T-cell (primary cell): ENCODE measurements at regions not wholly inside any gene's neighbourhood (a gene's known extent, or its start where the extent isn't known, plus 50 kb on each side); places are given as distances from the start of the nearest gene placed in this dataset.

Experiments
- ATAC-seq, 4 experiments: fragments of 200-7000 bp in 3 of 4; fragments of 150-1000 bp in 1 of 4; cut with Tn5 transposase; replicated peaks in 1 of 4; 1 replicate in 3 of 4; 2 replicates in 1 of 4; pipeline ENCODE4 v1.10.0; 2021; ENCODE audit warnings: moderate library complexity in 3 of 4, mild to moderate bottlenecking in 2 of 4, moderate number of reproducible peaks in 1 of 4
- CTCF ChIA-PET, 2 donors: fragments of 300-600 bp; sonication (Branson Sonifier 250); formaldehyde crosslinking; loops; one replicate each; lab custom pipeline; 2022; ENCODE audit warnings: antibody characterized with exemption in 2 of 2; lab: Charles Lee
- POLR2A ChIA-PET, 2 donors: fragments of 300-600 bp; sonication (Branson Sonifier 250); formaldehyde crosslinking; loops; one replicate each; lab custom pipeline; 2022; ENCODE audit warnings: antibody characterized with exemption in 2 of 2; lab: Charles Lee
- DNase-seq, 35 experiments: peaks; one replicate each; pipeline versions ENCODE4 v3.0.0 to v3.0.0-alpha.2; 2013 to 2023
- H3K27ac ChIP-seq: one replicate; pipeline ENCODE4 v1.5.1; 2013; ENCODE audit warnings: low read length
- H3K27me3 ChIP-seq, 2 experiments: replicated peaks in 1 of 2; 1 replicate in 1 of 2; 2 replicates in 1 of 2; pipeline versions ENCODE4 v1.6.1 to v1.7.0; 2013; ENCODE audit warnings: low read length in 1 of 2, mixed read lengths in 1 of 2; ENCODE audit not compliant: control insufficient read depth in 2 of 2, insufficient read depth in 2 of 2; ENCODE audit errors: extremely low read depth in 1 of 2
- H3K36me3 ChIP-seq, 2 donors: 1 replicate in 1 of 2; 2 replicates in 1 of 2; pipeline versions ENCODE4 v1.6.1 to v1.7.0; 2013; ENCODE audit warnings: low read length in 1 of 2; ENCODE audit not compliant: control insufficient read depth in 2 of 2, insufficient read depth in 1 of 2; ENCODE audit errors: extremely low read depth in 1 of 2
- H3K4me1 ChIP-seq, 2 experiments: 1 replicate in 1 of 2; 2 replicates in 1 of 2; pipeline versions ENCODE4 v1.6.1 to v1.7.0; 2013; ENCODE audit warnings: low read length in 2 of 2, mixed read lengths in 1 of 2; ENCODE audit not compliant: insufficient read depth in 2 of 2, control insufficient read depth in 1 of 2; ENCODE audit errors: extremely low read depth in 1 of 2
- H3K4me3 ChIP-seq, 2 donors: 1 replicate in 1 of 2; 2 replicates in 1 of 2; pipeline versions ENCODE4 v1.5.1 to v1.7.0; 2013; ENCODE audit warnings: mild to moderate bottlenecking in 2 of 2, low read length in 1 of 2, moderate library complexity in 1 of 2; ENCODE audit not compliant: control insufficient read depth in 1 of 2; ENCODE audit errors: extremely low read depth in 1 of 2
- H3K9me3 ChIP-seq: 2 replicates; pipeline ENCODE4 v1.7.0; 2013
- H3K27ac Mint-ChIP-seq, 2 donors: one replicate each; pipeline ENCODE4 v1.8.0; 2020 to 2021; ENCODE audit warnings: mild to moderate bottlenecking in 2 of 2, mixed read lengths in 2 of 2
- H3K27me3 Mint-ChIP-seq, 2 donors: one replicate each; pipeline ENCODE4 v1.8.0; 2021 to 2022; ENCODE audit warnings: mixed read lengths in 2 of 2
- H3K36me3 Mint-ChIP-seq: one replicate; pipeline ENCODE4 v1.8.0; 2021; ENCODE audit warnings: mixed read lengths
- H3K4me1 Mint-ChIP-seq, 3 donors: one replicate each; pipeline ENCODE4 v1.8.0; 2020 to 2022; ENCODE audit warnings: mixed read lengths in 3 of 3, mild to moderate bottlenecking in 1 of 3
- H3K4me3 Mint-ChIP-seq, 3 donors: one replicate each; pipeline ENCODE4 v1.8.0; 2020 to 2022; ENCODE audit warnings: mild to moderate bottlenecking in 3 of 3, mixed read lengths in 3 of 3, moderate library complexity in 3 of 3
- H3K9me3 Mint-ChIP-seq, 3 donors: one replicate each; pipeline ENCODE4 v1.8.0; 2020 to 2022; ENCODE audit warnings: mixed read lengths in 3 of 3
- WGBS: methylation state at CpG from one replicate; pipeline ENCODE4 v1.1.5; 2013; ENCODE audit warnings: missing lambda C conversion rate; ENCODE audit not compliant: insufficient coverage; 5-methylcytosine and 5-hydroxymethylcytosine counted together

DNA sequence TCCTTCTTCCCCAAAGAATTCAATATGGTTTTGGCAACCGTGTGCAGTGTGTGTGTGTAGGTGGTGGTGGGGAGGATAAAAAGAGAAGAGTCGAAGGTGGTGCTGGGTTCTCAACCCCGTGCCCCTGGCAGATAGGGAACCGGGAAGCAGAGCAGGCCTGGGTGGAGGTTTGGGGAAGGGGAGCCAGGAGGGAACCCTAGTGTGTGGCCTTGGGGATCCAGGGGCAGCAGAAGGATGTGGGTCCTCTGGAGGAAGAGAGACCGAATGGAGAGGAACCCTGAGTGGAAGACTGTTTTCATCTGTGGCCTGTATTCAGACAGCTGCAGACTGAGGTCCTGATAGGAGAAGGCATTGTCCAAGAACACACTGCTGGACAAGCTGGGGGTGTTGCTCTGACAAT is 73.3 kb upstream of the B3GAT1 start:
- no peak for ATAC-seq
- no peak overlapping the region for H3K4me3 ChIP-seq
- POLR2A ChIA-PET, result no interaction called here
- Mint-ChIP-seq H3K27me3 (peaks cover 16 to 19% of the 10 kb centered on the region in 2 donors), H3K9me3 (no peaks in the 10 kb centered on the region), H3K4me3 (no peak overlapping the region), H3K4me1 (no peaks in the 10 kb centered on the region), H3K36me3 (no peaks in the 10 kb centered on the region), H3K27ac (no peak overlapping the region)
- H3K27me3 ChIP-seq, result peaks cover 0 to 16% of the 10 kb centered on the region in 2 experiments
- H3K27ac ChIP-seq, result no peak overlapping the region
- DNase-seq, result no peak
- H3K9me3 ChIP-seq, result no peaks in the 10 kb centered on the region
- no peaks in the 10 kb centered on the region for H3K4me1 ChIP-seq
- no peaks in the 10 kb centered on the region for H3K36me3 ChIP-seq
- 74% methylated on average over 4 of the region's 5 CpGs for WGBS
- CTCF ChIA-PET, result no interaction called here

DNA sequence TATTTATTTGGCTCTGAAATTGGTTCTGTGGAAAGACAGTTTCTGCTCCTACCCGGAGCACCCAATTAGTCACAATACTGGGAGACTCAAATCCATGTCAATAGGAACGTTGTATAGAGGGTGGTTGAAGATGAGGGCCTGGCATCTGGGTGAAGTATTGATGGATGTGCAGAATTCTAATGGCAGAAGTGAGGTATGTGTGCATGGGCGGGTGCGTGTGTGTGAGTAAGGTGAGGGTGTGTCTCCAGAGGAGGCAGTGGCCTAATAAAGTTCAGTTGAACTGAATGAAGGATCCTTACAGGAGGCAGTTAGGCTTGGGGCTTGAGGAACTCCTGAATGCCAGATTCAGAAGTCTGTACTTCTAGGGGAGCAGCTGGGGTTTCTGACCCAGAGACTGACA is 71.8 kb upstream of the B3GAT1 start:
- H3K36me3 ChIP-seq, result no peaks in the 10 kb centered on the region
- ChIA-PET POLR2A (no interaction called here), CTCF (no interaction called here)
- DNase-seq, result no peak
- H3K27me3 Mint-ChIP-seq, result peaks cover 15 to 20% of the 10 kb centered on the region in 2 donors
- no peaks in the 10 kb centered on the region for H3K9me3 ChIP-seq
- H3K4me3 Mint-ChIP-seq, result no peak overlapping the region
- no peaks in the 10 kb centered on the region for H3K4me1 Mint-ChIP-seq
- no peak overlapping the region for H3K27ac Mint-ChIP-seq
- no peak for ATAC-seq
- H3K4me1 ChIP-seq, result no peaks in the 10 kb centered on the region
- no peak overlapping the region for H3K4me3 ChIP-seq
- H3K9me3 Mint-ChIP-seq, result no peaks in the 10 kb centered on the region
- H3K27ac ChIP-seq, result no peak overlapping the region
- H3K36me3 Mint-ChIP-seq, result no peaks in the 10 kb centered on the region
- 82% methylated on average over 4 of the region's 4 CpGs for WGBS
- H3K27me3 ChIP-seq, result peaks cover 0 to 14% of the 10 kb centered on the region in 2 experiments

DNA sequence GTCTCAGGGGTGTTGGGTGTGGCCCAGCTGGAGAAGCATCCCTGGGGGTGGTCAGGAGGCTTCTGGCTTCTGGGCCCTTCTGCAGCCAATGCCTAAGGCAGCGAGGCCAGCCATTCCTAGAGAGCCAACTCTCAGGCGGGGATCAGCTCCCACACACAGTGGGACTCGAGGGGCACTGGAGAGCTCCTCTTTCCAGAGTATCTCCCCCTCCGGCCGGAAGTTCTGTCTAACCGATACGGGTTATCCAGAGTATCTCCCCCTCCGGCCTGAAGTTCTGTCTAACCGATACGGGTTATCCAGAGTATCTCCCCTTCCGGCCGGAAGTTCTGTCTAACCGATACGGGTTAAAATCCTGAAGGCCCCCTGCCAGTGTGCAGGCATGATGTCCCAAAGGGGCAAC is 71.2 kb upstream of the B3GAT1 start:
- ChIA-PET POLR2A (no interaction called here), CTCF (no interaction called here)
- Histone ChIP-seq H3K9me3 (no peaks in the 10 kb centered on the region), H3K36me3 (no peaks in the 10 kb centered on the region), H3K4me3 (no peak overlapping the region), H3K27ac (no peak overlapping the region), H3K4me1 (no peaks in the 10 kb centered on the region), H3K27me3 (peaks cover 0 to 14% of the 10 kb centered on the region in 2 experiments)
- Mint-ChIP-seq H3K27ac (no peak overlapping the region), H3K4me3 (no peak overlapping the region), H3K9me3 (no peaks in the 10 kb centered on the region), H3K4me1 (no peaks in the 10 kb centered on the region), H3K27me3 (peaks cover 13 to 14% of the 10 kb centered on the region in 2 donors), H3K36me3 (no peaks in the 10 kb centered on the region)
- DNase-seq (no peak), ATAC-seq (no peak)
- 86% methylated on average over 14 of the region's 14 CpGs for WGBS

DNA sequence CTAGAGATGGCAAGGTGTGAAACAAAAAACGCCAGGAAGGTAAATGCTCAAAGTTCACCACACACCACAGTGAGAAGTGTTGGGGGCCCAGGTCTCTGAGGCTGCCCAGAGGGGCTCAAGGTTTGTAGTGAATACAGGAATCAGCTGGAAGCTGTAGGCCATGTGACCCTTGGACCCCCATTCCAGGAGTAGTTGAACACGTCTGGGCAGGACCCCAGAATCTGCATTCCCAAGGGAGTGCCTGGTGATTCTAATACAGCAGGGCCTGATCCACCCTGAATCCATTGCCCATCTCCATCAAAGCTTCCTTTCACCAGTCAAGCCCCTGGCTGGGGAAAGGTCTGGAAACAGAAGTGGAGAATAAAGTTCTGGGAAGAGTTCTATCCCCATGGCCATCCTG is 70.8 kb upstream of the B3GAT1 start:
- Mint-ChIP-seq H3K27ac (no peak overlapping the region), H3K4me3 (no peak overlapping the region), H3K9me3 (no peaks in the 10 kb centered on the region), H3K27me3 (peaks cover 13% of the 10 kb centered on the region in 2 donors), H3K4me1 (no peaks in the 10 kb centered on the region), H3K36me3 (no peaks in the 10 kb centered on the region)
- ChIA-PET CTCF (no interaction called here), POLR2A (no interaction called here)
- WGBS, result 40% methylated on average over 1 of the region's 2 CpGs
- H3K36me3 ChIP-seq, result no peaks in the 10 kb centered on the region
- no peak overlapping the region for H3K27ac ChIP-seq
- H3K4me1 ChIP-seq, result no peaks in the 10 kb centered on the region
- H3K27me3 ChIP-seq, result peaks cover 0 to 17% of the 10 kb centered on the region in 2 experiments
- DNase-seq (no peak), ATAC-seq (no peak)
- no peaks in the 10 kb centered on the region for H3K9me3 ChIP-seq
- H3K4me3 ChIP-seq, result no peak overlapping the region

DNA sequence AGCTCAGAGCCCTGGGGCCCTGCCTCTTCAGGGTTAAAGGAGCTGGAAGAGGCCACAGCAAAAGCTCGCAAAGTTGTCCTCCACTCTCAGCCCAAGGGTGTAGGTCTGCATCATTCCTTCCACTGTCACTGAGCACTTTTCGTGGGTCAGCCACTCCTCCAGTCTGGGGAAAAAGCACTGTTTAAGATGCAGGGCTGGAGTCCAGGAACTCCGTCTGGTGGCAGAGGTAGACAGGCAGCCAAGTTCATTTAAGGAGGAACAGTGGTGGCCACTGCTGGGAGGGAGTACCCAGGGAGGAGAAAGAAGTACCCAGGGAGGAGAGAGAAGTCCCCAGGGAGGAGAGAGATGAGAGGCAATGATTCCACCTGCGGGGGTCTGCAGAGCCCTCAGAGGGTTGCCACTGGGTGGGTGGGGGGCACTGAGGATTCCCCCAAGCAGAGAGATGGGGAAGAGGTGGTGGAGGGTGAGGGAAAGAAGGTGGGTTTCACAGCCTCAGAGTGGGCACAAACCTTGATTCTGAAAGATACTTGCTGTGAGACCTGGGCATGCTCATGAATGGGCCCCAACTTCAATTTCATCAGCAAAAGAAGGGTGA is 70.0 kb upstream of the B3GAT1 start:
- Mint-ChIP-seq H3K27me3 (peaks cover 12 to 19% of the 10 kb centered on the region in 2 donors), H3K4me1 (no peaks in the 10 kb centered on the region), H3K27ac (no peak overlapping the region), H3K4me3 (no peak overlapping the region), H3K36me3 (no peaks in the 10 kb centered on the region), H3K9me3 (no peaks in the 10 kb centered on the region)
- peaks cover 0 to 19% of the 10 kb centered on the region in 2 experiments for H3K27me3 ChIP-seq
- DNase-seq (no peak), ATAC-seq (no peak)
- POLR2A ChIA-PET, result no interaction called here
- CTCF ChIA-PET, result no interaction called here
- no peak overlapping the region for H3K4me3 ChIP-seq
- no peak overlapping the region for H3K27ac ChIP-seq
- no peaks in the 10 kb centered on the region for H3K4me1 ChIP-seq
- H3K36me3 ChIP-seq, result no peaks in the 10 kb centered on the region
- WGBS, result 89% methylated on average over 2 of the region's 4 CpGs
- no peaks in the 10 kb centered on the region for H3K9me3 ChIP-seq

DNA sequence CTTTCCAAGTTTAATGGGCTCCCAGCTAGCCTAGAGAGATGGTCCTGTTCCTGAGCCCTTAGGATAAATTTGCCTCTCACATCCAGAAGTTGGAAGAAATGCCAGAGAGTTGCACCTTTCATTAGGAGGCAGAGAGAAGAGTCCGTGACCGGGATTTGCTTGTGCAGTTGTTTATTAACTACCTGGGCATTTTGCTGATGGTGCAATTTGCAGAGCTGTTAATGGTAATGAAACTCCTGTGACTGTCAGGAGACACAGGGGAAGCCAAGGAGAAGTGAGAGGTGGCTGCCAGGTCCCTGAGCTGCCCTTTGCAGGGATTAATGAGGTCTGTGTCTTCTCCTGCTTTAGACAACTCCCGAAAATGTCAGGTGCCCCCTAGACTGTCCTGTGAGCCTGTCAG is 69.1 kb upstream of the B3GAT1 start:
- Histone ChIP-seq H3K36me3 (no peaks in the 10 kb centered on the region), H3K27me3 (peaks cover 0 to 17% of the 10 kb centered on the region in 2 experiments), H3K9me3 (no peaks in the 10 kb centered on the region), H3K4me1 (no peaks in the 10 kb centered on the region), H3K27ac (no peak overlapping the region), H3K4me3 (no peak overlapping the region)
- peaks cover 21 to 27% of the 10 kb centered on the region in 2 donors for H3K27me3 Mint-ChIP-seq
- no peak for ATAC-seq
- no peak overlapping the region for H3K4me3 Mint-ChIP-seq
- WGBS, result 79% methylated on average over 3 of the region's 3 CpGs
- ChIA-PET CTCF (no interaction called here), POLR2A (no interaction called here)
- DNase-seq, result no peak
- no peak overlapping the region for H3K27ac Mint-ChIP-seq
- H3K4me1 Mint-ChIP-seq, result peaks cover 0 to 4% (median 0%) of the 10 kb centered on the region in 3 donors
- H3K36me3 Mint-ChIP-seq, result no peaks in the 10 kb centered on the region
- H3K9me3 Mint-ChIP-seq, result peaks cover 0 to 4% (median 0%) of the 10 kb centered on the region in 3 donors
